HG03139 (cell line): ENCODE measurements at regions not wholly inside any gene's neighbourhood (a gene's known extent, or its start where the extent isn't known, plus 50 kb on each side); places are given as distances from the start of the nearest gene placed in this dataset.
"Not testable (repeated sequence)": the region's sequence is repeated elsewhere in the genome, so short reads cannot be mapped to it uniquely, and the experiment has no call there.

Experiments used
- ATAC-seq: cut with Tn5 transposase; IDR thresholded peaks from one replicate; pipeline ENCODE4 v1.9.1; 2021; ENCODE audit not compliant: unreplicated experiment

DNA sequence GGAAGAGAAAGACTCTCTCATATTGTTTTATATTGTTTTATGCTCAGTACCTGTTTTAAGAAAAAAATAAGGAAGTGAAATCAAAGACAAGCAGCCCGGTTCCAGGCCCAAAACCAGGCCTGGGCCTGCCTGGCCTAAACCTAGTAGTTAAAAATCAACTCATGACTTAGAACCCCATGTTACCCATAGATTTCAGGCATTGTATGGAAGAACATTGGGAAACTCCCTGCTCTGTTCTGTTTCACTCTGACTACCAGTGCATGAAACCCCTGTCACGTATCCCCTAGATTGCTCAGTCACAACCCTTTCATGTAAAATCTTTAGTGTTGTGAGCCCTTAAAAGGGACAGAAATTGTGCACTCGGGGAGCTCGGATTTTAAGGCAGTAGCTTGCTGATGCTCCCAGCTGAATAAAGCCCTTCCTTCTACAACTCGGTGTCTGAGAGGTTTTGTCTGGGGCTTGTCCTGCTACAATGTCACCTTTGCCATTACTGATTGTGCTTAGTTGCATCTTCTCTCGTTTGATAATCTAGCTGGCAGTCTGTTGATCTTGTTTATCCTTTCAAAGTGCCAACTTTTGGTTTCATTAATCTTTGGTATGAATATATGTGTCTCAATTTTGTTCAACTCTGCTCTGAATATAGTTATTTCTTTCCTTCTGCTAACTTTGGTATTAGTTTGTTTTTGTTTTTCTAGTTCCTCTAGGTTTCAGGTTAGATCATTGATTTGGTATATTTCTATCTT is 842.8 kb upstream of the NDST4 start:
- ATAC-seq = not testable (repeated sequence)

DNA sequence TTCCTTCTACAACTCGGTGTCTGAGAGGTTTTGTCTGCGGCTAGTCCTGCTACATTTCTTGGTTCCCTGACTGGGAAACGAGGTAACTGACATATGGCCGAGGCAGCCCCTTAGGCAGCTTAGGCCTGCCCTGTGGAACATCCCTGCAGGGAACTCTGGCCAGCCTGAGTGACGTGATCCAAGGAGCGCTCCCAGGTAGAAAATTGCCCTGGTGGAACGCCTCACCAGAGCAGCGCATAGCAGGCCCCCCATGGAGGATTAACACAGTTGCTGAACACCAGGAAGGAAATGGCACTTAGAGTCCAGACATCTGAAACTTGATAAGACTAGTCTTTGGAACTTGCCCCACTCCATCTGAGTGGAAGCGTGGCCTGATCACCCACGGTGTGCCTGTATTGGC is 837.4 kb upstream of the NDST4 start:
- no peak for ATAC-seq

DNA sequence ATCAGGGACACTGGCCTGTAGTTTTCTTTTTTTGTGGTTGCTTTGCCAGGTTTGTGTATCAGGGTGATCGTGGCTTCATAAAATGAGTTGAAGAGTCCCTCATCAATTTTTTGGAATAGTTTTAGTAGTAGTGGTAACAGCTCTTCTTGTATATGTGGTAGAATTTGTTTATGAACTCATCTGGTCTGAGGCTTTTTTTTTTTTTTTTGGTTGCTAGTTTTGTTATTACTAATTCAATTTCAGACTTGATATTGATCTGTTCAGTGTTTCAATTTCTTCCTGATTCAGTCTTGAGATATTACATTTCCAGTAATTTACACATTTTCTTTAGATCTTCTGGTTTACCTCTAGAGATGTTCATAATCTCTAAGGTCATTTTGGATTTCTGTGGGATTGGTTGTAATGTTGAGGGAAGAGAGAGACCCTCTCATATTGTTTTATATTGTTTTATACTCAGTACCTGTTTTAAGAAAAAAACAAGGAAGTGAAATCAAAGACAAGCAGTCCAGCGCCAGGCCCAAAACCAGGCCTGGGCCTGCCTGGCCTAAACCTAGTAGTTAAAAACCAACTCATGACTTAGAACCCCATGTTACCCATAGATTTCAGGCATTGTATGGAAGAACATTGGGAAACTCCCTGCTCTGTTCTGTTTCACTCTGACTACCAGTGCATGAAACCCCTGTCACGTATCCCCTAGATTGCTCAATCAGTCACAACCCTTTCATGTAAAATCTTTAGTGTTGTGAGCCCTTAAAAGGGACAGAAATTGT is 836.7 kb upstream of the NDST4 start:
- ATAC-seq = peak; percentile 68

DNA sequence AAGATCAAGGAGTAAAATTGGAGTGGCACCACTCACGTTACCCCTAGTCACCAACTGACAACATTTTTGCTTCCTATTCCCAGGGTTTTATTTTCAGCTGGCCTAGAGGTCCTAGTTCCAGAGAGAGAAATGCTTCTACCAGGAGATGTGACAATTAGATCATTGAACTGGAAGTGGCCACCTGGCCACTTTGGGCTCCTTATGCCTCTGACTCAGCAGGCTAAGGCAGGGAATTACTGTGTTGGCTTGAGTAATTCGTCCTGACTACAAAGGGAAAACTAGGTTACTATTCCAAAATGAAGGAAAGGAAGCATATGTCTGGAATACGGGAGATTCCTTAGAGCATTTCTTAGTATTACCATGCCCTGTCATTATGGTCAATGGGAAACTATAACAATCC is 831.6 kb upstream of the NDST4 start:
- no peak for ATAC-seq

DNA sequence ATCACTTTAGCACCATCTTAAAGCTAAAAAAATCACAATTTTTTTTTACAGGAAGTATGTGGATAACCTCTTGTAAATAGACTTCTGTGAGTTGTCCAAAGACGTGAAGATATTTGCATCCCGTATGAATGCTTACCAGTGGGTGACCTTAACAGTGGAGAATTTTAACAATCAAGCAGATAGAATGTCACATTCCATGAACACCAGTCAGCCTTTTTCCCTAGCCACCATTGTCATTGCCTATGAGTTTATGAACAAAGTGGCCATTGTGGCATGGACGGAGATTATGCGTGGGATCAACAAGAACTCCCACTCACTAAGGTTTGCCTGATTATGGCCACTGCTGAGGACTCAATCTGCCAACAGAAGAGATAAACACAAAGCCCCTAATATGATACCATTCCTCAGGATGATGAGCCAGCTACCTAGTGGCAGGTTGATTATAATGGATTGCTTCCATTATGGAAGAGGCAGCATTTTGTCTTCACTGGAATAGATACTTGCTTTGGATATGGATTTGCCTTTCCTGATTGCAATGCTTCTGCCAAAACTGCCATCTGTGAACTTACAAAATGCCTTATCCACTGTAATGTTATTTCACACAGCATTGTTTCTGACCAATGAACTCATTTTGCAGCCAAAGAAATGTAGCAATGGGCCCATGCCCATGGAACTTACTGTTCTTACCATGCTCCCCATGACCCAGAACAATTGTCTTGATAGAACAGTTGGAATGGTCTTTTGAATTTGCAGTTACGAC is 830.9 kb upstream of the NDST4 start:
- no peak for ATAC-seq

DNA sequence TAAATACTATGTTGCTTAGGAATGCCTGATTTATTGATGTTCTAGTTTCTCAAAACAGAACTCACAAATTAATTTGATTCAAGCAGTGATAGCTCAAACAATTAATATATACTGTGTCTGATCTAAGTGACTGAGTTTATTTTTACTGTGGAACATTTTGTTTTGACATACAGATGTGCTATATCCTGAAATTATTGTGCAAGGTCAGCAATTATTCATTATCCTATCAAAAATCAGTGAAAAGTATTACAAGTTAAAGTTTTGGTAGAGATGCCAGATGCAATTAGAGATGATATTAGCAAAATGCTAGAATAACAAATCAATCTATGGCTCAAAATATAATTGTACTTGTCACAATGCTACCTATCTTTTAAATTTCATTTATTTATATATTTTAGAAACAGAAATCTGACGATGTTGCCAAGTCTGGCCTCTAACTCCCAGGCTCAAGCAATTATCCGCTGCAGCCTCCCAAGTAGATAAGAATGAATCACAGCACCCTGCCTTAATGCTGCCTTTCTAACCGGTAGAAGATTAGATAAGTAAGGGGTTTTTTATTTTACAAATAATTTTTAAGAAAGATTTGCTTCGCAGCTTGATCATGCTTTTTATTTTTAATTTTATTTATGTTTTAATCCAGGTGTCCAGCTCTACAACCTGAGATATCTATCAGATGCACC is 825.5 kb upstream of the NDST4 start:
- no peak for ATAC-seq

DNA sequence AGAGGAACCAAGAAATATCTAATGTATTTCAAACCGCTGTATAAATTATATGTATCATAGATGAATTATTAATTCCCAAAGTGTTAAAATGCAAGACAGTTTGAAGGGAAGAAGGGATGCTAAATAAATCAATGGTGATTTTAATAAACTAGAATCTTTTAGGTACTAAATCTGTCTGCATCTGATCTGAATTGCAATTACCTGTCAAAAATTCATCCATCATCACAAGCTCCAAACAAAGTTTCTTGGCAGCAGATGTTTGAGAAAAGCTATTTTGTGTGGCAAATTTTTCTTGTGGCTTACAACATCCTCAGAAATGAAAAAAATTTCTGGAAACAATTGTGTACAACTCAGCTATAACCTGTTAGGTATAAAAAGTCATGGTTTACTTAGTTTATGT is 816.0 kb upstream of the NDST4 start:
- no peak for ATAC-seq

DNA sequence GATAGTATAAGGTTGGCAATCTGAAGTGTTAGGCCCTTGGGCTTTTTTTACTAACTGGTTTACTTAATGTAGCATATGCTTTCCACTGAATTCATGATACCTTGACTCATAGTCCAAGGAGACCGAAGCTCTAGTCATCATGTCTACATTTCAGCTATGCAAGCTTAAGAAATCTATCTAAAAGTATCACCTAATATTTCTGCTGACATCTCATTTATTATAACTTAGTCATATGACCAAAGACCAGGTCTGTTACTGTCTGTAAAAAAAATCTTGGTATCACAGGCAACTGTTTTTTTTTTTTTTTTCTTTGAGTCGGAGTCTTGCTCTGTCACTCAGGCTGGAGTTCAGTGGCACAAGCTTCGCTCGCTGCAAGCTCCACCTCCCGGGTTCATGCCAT is 814.0 kb upstream of the NDST4 start:
- no peak for ATAC-seq

DNA sequence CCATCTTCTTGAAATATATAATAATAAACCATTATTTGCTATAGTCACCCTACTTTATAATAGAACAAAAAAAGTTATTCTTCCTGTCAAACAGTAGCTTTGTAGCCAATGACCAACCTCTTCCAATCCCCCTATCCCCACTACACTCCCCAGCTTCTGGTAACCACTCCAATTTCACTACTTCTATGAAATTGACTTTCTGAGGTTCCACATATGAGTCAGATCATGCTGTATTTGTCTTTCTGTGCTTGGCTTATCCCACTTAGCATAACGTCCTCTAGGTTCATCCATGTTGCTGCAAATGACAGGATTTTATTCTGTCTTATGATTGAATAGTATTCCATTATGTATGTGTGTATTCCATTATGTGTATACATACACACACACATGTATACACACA is 809.7 kb upstream of the NDST4 start:
- ATAC-seq = no peak

DNA sequence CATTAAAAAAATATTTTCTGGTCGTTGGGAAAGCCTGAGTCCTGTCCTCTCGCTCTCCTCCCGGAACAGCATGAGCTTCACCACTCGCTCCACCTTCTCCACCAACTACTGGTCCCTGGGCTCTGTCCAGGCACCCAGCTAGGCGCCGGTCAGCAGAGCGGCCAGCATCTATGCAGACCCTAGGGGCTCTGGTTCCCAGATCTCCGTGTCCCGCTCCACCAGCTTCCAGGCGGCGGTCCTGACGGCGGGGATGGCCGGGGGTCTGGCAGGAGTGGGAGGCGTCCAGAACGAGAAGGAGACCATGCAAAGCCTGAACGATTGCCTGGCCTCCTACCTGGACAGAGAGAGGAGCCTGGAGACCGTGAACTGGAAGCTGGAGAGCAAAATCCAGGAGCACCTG is 807.2 kb upstream of the NDST4 start:
- no peak for ATAC-seq

DNA sequence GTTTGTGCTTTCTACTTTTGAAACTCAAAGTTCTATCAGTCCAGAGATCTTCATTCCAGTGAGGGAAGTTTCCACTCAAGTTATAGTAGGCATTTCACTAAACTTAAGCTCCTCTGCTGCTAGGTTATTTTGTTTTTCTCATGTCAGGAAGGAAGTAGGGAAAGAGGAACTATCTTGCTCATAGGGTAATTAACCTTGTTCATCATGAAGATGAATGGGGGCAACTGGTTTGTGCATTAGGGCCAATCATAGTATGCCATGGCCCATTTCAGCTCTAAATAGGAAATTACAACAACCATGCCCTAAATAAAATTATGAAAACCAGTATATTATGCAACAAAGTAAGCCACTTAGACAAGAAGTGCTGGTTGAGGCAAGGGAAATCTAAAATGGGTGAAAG is 804.7 kb upstream of the NDST4 start:
- no peak for ATAC-seq

DNA sequence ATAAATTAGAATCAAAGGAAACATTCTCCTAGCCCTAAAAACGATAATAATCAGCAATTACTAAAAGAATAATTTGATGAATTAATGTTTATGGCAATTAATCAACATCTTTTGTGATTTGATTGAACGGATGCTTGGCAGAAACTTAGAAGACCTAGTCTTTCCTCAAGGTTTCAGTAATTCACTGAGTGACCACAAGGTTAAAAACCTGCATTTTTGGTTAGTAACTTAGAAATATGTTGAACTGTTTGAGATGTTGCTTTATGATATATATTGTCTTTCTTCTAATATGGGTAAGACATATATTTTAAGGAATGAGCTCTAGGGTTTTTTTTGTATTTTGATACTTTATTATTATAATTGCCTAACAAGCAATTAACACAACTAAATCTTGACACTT is 793.0 kb upstream of the NDST4 start:
- no peak for ATAC-seq

DNA sequence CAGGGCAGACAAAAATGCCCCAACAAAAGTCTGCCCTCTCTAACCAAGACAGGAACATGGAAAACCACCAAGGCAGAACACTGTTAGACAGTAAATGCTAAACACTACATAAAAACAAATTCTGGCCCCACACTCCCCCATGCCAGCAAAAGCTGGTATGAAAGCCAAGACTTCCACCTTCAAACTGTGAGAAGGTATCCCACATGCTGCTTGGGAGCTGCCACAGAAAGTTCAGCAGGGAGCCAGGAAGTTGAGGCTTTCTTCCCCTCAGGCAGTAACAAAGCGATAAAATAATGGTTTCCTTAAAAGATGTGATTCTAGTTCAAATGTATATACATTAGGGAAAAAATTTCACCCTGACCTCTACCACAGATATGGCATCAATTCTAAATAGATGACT is 770.4 kb upstream of the NDST4 start:
- no peak for ATAC-seq

DNA sequence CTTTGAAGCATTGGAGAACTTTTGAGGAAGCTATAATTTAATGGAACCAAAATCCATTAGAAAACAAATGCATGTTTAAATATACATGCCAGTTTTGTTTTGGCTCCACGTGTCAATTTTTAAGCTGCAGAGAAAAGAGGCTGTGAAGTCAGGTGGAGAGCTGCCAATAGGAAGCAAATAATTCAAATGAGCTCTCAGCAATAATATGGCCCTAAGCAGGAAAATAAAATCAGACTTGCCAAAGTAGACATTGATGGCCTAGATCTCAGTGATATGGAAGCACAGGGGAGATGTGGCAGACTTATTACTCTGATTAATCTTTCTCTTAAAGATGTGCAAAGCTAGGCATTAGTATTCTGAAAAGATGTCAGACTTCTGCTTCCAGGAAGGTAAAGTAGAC is 769.8 kb upstream of the NDST4 start:
- no peak for ATAC-seq

DNA sequence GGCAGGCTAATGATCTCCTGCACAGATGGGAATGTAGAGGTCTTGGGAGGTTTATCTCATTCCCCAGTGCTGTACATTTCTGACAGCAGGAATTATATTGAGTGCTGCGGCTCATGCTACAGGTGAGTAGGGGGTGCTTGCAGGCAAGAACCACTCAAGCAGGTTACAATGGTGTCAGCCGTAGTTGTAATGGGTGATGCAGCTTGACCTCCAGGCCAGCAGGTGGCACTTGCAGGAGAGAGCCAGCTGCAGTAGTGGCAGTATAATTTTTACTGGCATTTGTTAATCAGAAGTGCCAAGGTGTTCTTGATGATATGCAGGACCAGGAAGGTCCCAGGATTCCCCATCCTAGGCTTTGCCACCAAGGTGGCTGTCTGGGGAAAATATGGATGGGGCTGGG is 759.6 kb upstream of the NDST4 start:
- no peak for ATAC-seq

DNA sequence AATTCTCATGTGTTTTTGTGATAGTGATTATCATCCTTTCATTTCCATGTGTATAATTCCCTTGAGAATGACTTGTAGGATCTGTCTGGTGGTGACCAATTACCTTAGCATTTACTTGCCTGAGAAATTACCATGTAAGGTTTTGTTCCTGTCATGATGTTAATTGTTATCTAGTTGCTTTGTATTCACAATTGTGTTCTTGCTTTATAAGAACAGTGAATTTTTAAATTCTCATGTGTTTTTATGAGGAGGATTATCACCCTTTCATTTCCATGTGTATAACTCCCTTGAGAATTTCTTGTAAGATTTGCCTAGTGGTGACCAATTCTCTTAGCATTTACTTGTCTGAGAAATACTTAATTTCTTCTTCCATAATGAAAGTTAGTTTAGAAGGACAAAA is 758.2 kb upstream of the NDST4 start:
- ATAC-seq = no peak

DNA sequence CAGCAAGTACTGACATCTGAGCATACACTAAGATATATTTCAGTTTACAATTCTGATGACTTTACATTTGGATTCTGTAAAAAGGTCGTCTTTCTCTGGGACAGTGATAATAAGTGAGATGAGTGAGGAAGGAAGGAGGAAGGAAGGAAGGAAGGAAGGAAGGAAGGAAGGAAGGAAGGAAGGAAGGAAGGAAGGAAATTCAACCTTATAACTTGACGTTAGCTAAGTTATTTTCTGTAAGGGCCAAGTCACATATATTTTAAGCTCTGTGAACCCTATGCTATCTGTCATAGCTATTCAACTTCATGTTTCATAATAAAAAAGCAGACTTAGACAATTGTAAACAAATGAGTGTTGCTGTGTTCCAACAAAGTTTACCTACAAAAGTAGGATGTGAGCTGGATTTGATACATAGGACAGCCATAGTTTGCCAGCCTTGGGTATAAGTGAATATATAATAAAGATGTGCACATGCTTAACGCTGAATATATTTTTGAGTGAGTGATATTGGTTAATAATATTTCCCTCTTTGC is 753.0 kb upstream of the NDST4 start:
- no peak for ATAC-seq

DNA sequence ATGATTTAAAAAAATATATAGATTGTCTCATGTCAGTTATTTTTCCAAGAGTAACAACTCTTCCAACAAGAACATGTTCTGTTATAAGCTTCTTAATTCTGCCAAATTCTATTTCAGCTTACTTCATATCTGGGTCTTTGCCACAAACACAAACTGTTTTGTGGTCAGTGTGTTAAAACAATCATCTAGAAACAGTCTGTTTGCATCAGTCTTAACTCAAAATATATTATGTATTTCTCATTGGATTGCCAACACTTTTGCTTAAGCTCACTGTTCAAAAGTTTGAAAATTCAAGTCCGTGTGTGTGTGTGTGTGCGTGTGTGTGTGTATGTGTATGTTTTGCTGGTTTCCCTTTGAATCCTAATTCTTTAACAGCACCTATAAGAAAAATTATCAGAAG is 752.3 kb upstream of the NDST4 start:
- ATAC-seq = no peak

DNA sequence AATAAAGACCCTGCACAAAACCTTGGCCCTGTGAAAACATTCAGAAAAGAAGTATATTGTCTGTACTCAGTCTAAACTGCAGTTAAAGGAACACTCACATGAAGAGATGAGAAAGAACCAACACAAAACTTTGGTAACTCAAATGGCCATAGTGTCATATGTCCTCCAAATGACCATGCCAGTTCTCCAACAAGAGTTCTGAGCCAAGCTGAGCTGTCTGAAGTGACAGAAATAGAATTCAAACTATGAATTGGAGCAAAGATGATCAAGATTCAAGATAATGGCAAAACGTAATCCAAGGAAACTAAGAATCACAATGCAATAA is 739.3 kb upstream of the NDST4 start:
- no peak for ATAC-seq

DNA sequence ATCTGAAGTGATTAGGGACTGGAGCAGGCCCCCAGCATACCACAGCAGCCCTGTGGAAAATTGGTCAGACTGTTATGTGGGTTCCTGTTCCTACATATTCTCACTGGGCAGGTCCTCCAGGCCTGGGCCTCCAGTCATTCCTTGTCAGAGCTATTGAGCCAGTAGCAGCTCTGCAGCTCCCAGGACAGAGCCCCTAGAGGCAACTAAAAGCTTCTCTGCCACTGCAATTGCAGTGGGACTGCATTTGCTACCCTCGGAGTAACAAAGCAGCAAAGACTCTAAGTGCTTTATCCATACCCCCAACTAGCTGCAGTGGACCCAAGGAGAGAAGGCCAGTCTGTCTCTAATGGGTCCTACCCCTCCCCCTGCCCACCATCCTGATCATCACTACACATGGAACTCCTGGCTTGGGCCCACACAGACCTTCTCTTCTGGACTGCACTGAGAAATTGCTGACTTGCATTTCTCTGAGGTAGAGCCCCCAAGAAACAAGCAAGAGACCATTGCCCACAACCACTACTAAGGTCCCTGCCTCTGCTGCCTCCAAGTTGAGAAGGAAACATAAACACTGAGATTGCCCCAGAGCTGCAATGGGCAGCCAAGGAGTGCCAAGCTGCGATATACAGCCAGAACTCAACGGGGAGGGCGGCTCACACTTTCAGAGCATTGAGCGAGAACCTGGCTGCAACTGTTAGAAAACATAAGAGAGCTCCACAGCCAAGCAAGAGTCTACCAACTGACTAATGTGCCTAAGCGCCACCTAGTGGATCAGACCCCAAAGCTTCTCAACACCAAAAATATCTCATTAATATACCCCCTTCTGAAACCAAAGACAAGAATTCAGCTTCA is 738.7 kb upstream of the NDST4 start:
- peak; percentile 74 for ATAC-seq
